Psoas muscle (tissue), 7 donors: ENCODE measurements at regions not wholly inside any gene's neighbourhood (a gene's known extent, or its start where the extent isn't known, plus 50 kb on each side); places are given as distances from the start of the nearest gene placed in this dataset.
A peak's percentile ranks its signal among the peaks of the same experiment; 100 is the strongest.
"Not testable (repeated sequence)": the region's sequence is repeated elsewhere in the genome, so short reads cannot be mapped to it uniquely, and the experiment has no call there.

Experiments
- ATAC-seq, 4 donors: fragments of 200-7000 bp; cut with Tn5 transposase; one replicate each; pipeline ENCODE4 v1.9.1; 2020; ENCODE audit warnings: moderate library complexity in 3 of 4, mild to moderate bottlenecking in 2 of 4
- DNase-seq, 2 donors: peaks; one replicate each; pipeline ENCODE4 v3.0.0-alpha.2; 2020
- H3K27ac ChIP-seq: fragments of 200-600 bp; one replicate; pipeline ENCODE4 v1.8.0; 2022
- H3K27me3 ChIP-seq, 3 donors: fragments of 200-600 bp in 1 of 3; one replicate each; pipeline versions ENCODE4 v1.6.1 to v1.8.0; 2013 to 2022; ENCODE audit warnings: low read length in 2 of 3, mild to moderate bottlenecking in 2 of 3, moderate library complexity in 1 of 3; ENCODE audit not compliant: insufficient read depth in 3 of 3
- H3K36me3 ChIP-seq, 2 donors: fragments of 200-600 bp in 1 of 2; one replicate each; pipeline versions ENCODE4 v1.6.1 to v1.8.0; 2013 to 2022; ENCODE audit warnings: low read depth in 1 of 2, mild to moderate bottlenecking in 1 of 2, moderate library complexity in 1 of 2; ENCODE audit not compliant: insufficient read depth in 1 of 2
- H3K4me1 ChIP-seq: fragments of 200-600 bp; one replicate; pipeline ENCODE4 v1.8.0; 2022
- H3K4me3 ChIP-seq: fragments of 200-600 bp; one replicate; pipeline ENCODE4 v1.8.0; 2022; ENCODE audit warnings: mild to moderate bottlenecking
- H3K9me3 ChIP-seq: fragments of 200-600 bp; one replicate; pipeline ENCODE4 v1.8.0; 2022
- CTCF ChIP-seq: fragments of 200-600 bp; IDR thresholded peaks from one replicate; pipeline ENCODE4 v1.8.0; 2022; ENCODE audit warnings: antibody characterized with exemption
- WGBS, 3 donors: extraction: QIAGEN DNeasy Blood & Tissue Kit; methylation state at CpG; one replicate each; pipeline versions ENCODE4 v1.1.6 to v1.1.7; 2013; 5-methylcytosine and 5-hydroxymethylcytosine counted together
- intact Hi-C, 2 donors: fragments of 100-400 bp; cut with DNase I; formaldehyde crosslinking; loops; one replicate each; pipeline versions ENCODE4 v1.11.0 to v1.14.2; 2022
- donor health status: healthy with polysubstance abuse.
- donor health status: DM: no; HTN: no; CAD: no; lungs with moderate emphysema.
- donor health status: Bipolar disorder and iron deficiency.
- donor health status: healthy.
- donor health status: DM: yes; HTN: yes; CAD: no.
- donor health status: DM: no; HTN: no; CAD: no.
- donor health status: DM: yes; HTN: yes; CAD: no.

- intact Hi-C loops, H3K36me3 ChIP-seq, ATAC-seq, H3K4me1 ChIP-seq, H3K4me3 ChIP-seq, H3K9me3 ChIP-seq, H3K27ac ChIP-seq, DNase-seq, H3K27me3 ChIP-seq: not testable (repeated sequence)
- 85 to 98% (median 91%) methylated on average over 1 of the region's 1 CpG for WGBS, 3 donors
Measured at GRCh38 chr10:95137990-95138625, 55.9 kb upstream of the ACSM6 start.

DNA sequence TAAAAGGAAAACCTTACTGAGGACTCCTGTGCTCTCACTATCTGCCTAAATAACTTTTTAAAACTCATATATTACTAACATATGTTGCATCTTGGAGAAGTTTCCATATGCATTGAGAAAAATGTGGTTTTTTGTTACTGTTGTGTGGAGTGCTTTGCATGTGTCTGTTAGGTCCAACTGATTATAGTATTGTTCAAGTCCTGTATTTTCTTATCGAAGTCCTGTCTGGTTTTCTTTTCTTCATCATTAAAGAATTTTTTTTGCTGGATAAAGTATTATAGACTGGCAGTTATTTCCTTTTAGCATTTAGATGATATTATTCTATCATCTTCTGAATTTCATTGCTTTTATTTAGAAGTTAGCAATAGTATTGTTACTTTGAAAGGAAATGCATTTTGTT is 59.5 kb upstream of the ACSM6 start:
- no peak overlapping the region for H3K27ac ChIP-seq
- no peak for ATAC-seq
- no peaks in the 10 kb centered on the region for H3K36me3 ChIP-seq
- TF ChIP-seq CTCF, result no peak
- intact Hi-C loops, result loop anchor here in 1 of 2 donors (5.0 kb wide), 1 partner anchor 233 kb away; no protein-coding TSS in a partner anchor
- peaks cover 0 to 2% (median 0%) of the 10 kb centered on the region in 3 donors for H3K27me3 ChIP-seq
- 84 to 89% (median 89%) methylated on average over 1 of the region's 1 CpG for WGBS, 3 donors
- no peaks in the 10 kb centered on the region for H3K9me3 ChIP-seq
- H3K4me1 ChIP-seq, result no peaks in the 10 kb centered on the region
- H3K4me3 ChIP-seq, result no peak overlapping the region
- DNase-seq, result no peak

DNA sequence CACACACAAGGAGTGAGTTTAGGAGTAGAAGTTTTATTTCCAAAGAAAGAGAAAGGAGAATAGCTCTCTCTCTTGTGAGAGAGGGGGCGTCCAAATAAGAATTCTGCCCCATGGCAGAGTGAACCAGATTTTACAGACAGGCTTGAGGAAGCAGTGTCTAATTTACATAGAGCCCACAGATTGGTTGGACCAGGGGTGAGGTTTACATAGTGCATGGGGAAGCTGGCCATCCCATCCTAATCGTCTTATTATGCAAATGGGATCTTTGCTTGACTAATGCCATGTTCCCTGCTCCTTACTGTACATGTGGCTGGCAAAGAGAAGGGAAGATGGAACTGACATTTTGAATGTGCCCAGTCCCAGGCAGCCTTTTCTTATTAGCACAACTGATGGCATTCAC is 60.0 kb upstream of the ACSM6 start:
- Histone ChIP-seq H3K27ac (no peak overlapping the region), H3K9me3 (no peaks in the 10 kb centered on the region), H3K27me3 (peaks cover 0 to 2% (median 0%) of the 10 kb centered on the region in 3 donors), H3K4me1 (no peaks in the 10 kb centered on the region), H3K36me3 (no peaks in the 10 kb centered on the region), H3K4me3 (no peak overlapping the region)
- WGBS, 3 donors, result 53 to 74% (median 71%) methylated on average over 2 of the region's 2 CpGs
- DNase-seq, result no peak
- intact Hi-C loops, result loop anchor here in 1 of 2 donors (2.0 to 5.0 kb wide), 2 partner anchors 109 to 233 kb away; no protein-coding TSS in a partner anchor
- no peak for TF ChIP-seq CTCF
- ATAC-seq, result no peak

DNA sequence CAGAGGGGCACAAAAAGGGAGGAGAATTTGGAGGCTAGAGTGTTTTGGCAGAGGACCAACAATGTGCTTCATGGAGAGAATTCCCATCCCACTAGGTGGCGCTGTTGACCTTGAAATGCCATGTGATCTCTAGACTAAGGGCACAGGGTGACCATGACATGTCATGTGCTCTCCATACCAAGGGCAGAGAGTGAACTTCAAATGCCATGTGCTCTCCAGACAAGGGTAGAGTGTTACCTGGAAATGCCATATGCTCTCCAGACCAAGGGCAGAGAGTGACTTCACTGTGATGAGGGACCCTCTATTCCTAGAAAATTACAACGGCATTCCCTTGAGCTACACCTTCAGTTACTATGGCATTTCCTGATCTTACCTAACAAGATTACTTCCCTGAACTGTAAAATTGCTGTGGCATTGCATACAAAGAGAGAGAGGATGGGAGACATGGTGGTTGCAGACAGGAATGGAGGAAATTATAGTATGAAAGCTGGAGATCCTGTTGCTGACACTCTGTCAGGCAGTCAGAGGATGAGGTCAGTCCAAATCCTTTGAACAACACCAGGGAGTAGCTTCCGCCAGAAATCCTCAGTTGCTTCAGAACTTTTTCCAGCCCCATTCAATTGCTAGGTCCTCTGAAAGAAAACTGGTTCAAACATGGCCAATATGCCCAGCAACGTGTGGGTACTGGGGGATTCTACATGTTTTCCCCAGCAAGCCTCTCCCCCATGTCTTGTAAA is 60.9 kb upstream of the ACSM6 start:
- TF ChIP-seq CTCF, result peak; percentile 63
- intact Hi-C loops, result loop anchor here in 1 of 2 donors (2.0 to 5.0 kb wide), 2 partner anchors 110 to 234 kb away; no protein-coding TSS in a partner anchor
- Histone ChIP-seq H3K36me3 (no peaks in the 10 kb centered on the region), H3K27ac (no peak overlapping the region), H3K4me1 (no peaks in the 10 kb centered on the region), H3K27me3 (peaks cover 0 to 2% (median 0%) of the 10 kb centered on the region in 3 donors), H3K9me3 (no peaks in the 10 kb centered on the region), H3K4me3 (no peak overlapping the region)
- peak; percentile 30 to 46 for DNase-seq
- ATAC-seq, result peak in 3 of 4 donors; percentile 42 to 60 (median 58)
- 59 to 61% (median 59%) methylated on average over 4 of the region's 4 CpGs for WGBS, 3 donors

- intact Hi-C loops, result loop anchor here in 1 of 2 donors (5.0 kb wide), 1 partner anchor 237 kb away; no protein-coding TSS in a partner anchor
Measured at GRCh38 chr10:95130429-95130828, 61.1 kb upstream of the CYP2C8 start.

More at GRCh38 chr10:95130429-95130828, 61.1 kb upstream of the CYP2C8 start:
- H3K4me3 ChIP-seq, ATAC-seq, H3K9me3 ChIP-seq, DNase-seq, H3K36me3 ChIP-seq, H3K4me1 ChIP-seq, H3K27me3 ChIP-seq, H3K27ac ChIP-seq: not testable (repeated sequence)
- 92 to 93% (median 92%) methylated on average over 2 of the region's 2 CpGs for WGBS, 3 donors
